OCI-LY1 (cell line): ENCODE measurements at regions not wholly inside any gene's neighbourhood (a gene's known extent, or its start where the extent isn't known, plus 50 kb on each side); places are given as distances from the start of the nearest gene placed in this dataset.

ENCODE experiments used
- H2AFZ ChIP-seq: fragments of 200-600 bp; sonication (generic), shearing (Covaris generic); 2 replicates; pipeline ENCODE4 v1.6.0; 2014; ENCODE audit warnings: antibody characterized with exemption, mild to moderate bottlenecking, low read length
- H3F3A ChIP-seq: fragments of 200-600 bp; sonication (generic), shearing (Covaris generic); 2 replicates; pipeline ENCODE4 v1.6.0; 2014; ENCODE audit warnings: mild to moderate bottlenecking, antibody characterized with exemption, low read length, moderate library complexity; ENCODE audit not compliant: insufficient read depth
- H3K27ac ChIP-seq: fragments of 200-600 bp; sonication (generic); 2 replicates; pipeline ENCODE4 v1.5.1; 2014; ENCODE audit warnings: low read length, mixed run types, mild to moderate bottlenecking, low read depth; ENCODE audit not compliant: poor library complexity, severe bottlenecking
- H3K27me3 ChIP-seq: fragments of 200-600 bp; sonication (generic); 2 replicates; pipeline ENCODE4 v1.6.0; 2014; ENCODE audit warnings: antibody characterized with exemption, mild to moderate bottlenecking, low read length, moderate library complexity; ENCODE audit not compliant: insufficient read depth
- H3K36me3 ChIP-seq: fragments of 200-600 bp; sonication (generic); 2 replicates; pipeline ENCODE4 v1.6.1; 2014; ENCODE audit warnings: mild to moderate bottlenecking, antibody characterized with exemption, low read length, moderate library complexity, mixed read lengths; ENCODE audit not compliant: insufficient read depth
- H3K4me1 ChIP-seq: fragments of 200-600 bp; sonication (generic); 2 replicates; pipeline ENCODE4 v1.5.1; 2014; ENCODE audit warnings: mild to moderate bottlenecking, low read length, moderate library complexity; ENCODE audit not compliant: insufficient read depth, severe bottlenecking
- H3K4me2 ChIP-seq: fragments of 200-600 bp; sonication (generic), shearing (Covaris generic); 2 replicates; pipeline ENCODE4 v1.6.1; 2014; ENCODE audit warnings: low read length
- H3K4me3 ChIP-seq: fragments of 200-600 bp; sonication (generic); 2 replicates; pipeline ENCODE4 v1.5.1; 2014; ENCODE audit warnings: low read length, low read depth, mild to moderate bottlenecking, mixed read lengths; ENCODE audit not compliant: poor library complexity, severe bottlenecking
- H3K79me2 ChIP-seq: fragments of 200-600 bp; shearing (Covaris generic); 2 replicates; pipeline ENCODE4 v1.6.1; 2016; ENCODE audit warnings: mixed run types, low read length, mixed read lengths; ENCODE audit not compliant: insufficient read depth
- H3K9ac ChIP-seq: fragments of 200-600 bp; sonication (generic), shearing (Covaris generic); 2 replicates; pipeline ENCODE4 v1.6.1; 2014; ENCODE audit warnings: mild to moderate bottlenecking, low read length, mixed read lengths
- H3K9me2 ChIP-seq: fragments of 200-600 bp; sonication (generic), shearing (Covaris generic); 2 replicates; pipeline ENCODE4 v1.6.1; 2014; ENCODE audit warnings: low read depth, mild to moderate bottlenecking, low read length, mixed read lengths
- H3K9me3 ChIP-seq: fragments of 200-600 bp; shearing (Covaris generic); 2 replicates; pipeline ENCODE4 v1.6.1; 2014; ENCODE audit warnings: low read length, mixed read lengths
- H4K20me1 ChIP-seq: fragments of 200-600 bp; sonication (generic), shearing (Covaris generic); 2 replicates; pipeline ENCODE4 v1.6.0; 2016; ENCODE audit warnings: mild to moderate bottlenecking, low read length; ENCODE audit not compliant: insufficient read depth
- CTCF ChIP-seq: fragments of 200-600 bp; sonication (generic), shearing (Covaris generic); IDR thresholded peaks from 2 replicates; pipeline ENCODE4 v1.5.1; 2017; ENCODE audit warnings: mild to moderate bottlenecking, antibody characterized with exemption, low read length, moderate library complexity, mixed read lengths
- EZH2 ChIP-seq: fragments of 200-600 bp; sonication (generic), shearing (Covaris generic); IDR thresholded peaks from 2 replicates; pipeline ENCODE4 v1.8.0; 2017; ENCODE audit warnings: borderline replicate concordance, mixed run types, mild to moderate bottlenecking, antibody characterized with exemption, low read length, moderate library complexity, mixed read lengths

- H3K4me2 ChIP-seq: no peak overlapping the region
- H2AFZ ChIP-seq: no peak overlapping the region
- no peaks in the 10 kb centered on the region for H3K4me1 ChIP-seq
- no peaks in the 10 kb centered on the region for H3K36me3 ChIP-seq
- H3K27me3 ChIP-seq: no peaks in the 10 kb centered on the region
- H3K27ac ChIP-seq: no peak overlapping the region
- no peaks in the 10 kb centered on the region for H3K9me3 ChIP-seq
- no peak overlapping the region for H3K9ac ChIP-seq
- no peaks in the 10 kb centered on the region for H4K20me1 ChIP-seq
- TF ChIP-seq CTCF (no peak), EZH2 (no peak)
- H3K9me2 ChIP-seq: no peaks in the 10 kb centered on the region
- H3K4me3 ChIP-seq: no peak overlapping the region
- H3K79me2 ChIP-seq: no peaks in the 10 kb centered on the region
- H3F3A ChIP-seq: no peaks in the 10 kb centered on the region
Measured at GRCh38 chr16:54564841-54565240, 278.3 kb upstream of the IRX3 start.

GRCh38 chr16:54554581-54554980 lies 268.0 kb upstream of the IRX3 start:
- Histone ChIP-seq H3F3A (no peaks in the 10 kb centered on the region), H3K27me3 (no peaks in the 10 kb centered on the region), H3K4me2 (no peak overlapping the region), H3K27ac (no peak overlapping the region), H3K79me2 (no peaks in the 10 kb centered on the region), H3K4me3 (no peak overlapping the region), H3K9me3 (no peaks in the 10 kb centered on the region), H4K20me1 (no peaks in the 10 kb centered on the region), H2AFZ (no peak overlapping the region), H3K4me1 (no peaks in the 10 kb centered on the region), H3K9me2 (no peaks in the 10 kb centered on the region), H3K9ac (no peak overlapping the region), H3K36me3 (no peaks in the 10 kb centered on the region)
- TF ChIP-seq CTCF (no peak), EZH2 (no peak)

GRCh38 chr16:54548281-54548680 lies 261.7 kb upstream of the IRX3 start:
- Histone ChIP-seq H3K4me2 (no peak overlapping the region), H3K79me2 (no peaks in the 10 kb centered on the region), H3K9ac (no peak overlapping the region), H3K36me3 (no peaks in the 10 kb centered on the region), H3K27ac (no peak overlapping the region), H4K20me1 (no peaks in the 10 kb centered on the region), H3K9me2 (no peaks in the 10 kb centered on the region), H3K9me3 (no peaks in the 10 kb centered on the region), H3K4me1 (no peaks in the 10 kb centered on the region), H3K27me3 (no peaks in the 10 kb centered on the region), H3F3A (no peaks in the 10 kb centered on the region), H2AFZ (no peak overlapping the region), H3K4me3 (no peak overlapping the region)
- TF ChIP-seq CTCF (no peak), EZH2 (no peak)
